ENCODE measurements at regions not wholly inside any gene's neighbourhood (a gene's known extent, or its start where the extent isn't known, plus 50 kb on each side); places are given as distances from the start of the nearest gene placed in this dataset.
"Not testable (repeated sequence)": the region's sequence is repeated elsewhere in the genome, so short reads cannot be mapped to it uniquely, and the experiment has no call there.

DNA sequence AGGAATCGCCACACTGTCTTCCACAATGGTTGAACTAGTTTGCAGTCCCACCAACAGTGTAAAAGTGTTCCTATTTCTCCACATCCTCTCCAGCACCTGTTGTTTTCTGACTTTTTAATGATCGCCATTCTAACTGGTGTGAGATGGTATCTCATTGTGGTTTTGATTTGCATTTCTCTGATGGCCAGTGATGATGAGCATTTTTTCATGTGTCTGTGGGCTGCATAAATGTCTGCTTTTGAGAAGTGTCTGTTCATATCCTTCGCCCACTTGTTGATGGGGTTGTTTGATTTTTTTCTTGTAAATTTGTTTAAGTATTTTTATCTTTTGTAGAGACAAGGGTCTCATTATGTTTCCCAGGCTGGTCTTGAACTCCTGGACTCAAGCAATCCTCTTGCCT lies 128.5 kb downstream of the EMP1 start:
- not testable (repeated sequence) for H3K9me3 ChIP-seq (ENCODE audit: control insufficient read depth, insufficient read depth, low read length); H3K27ac ChIP-seq (ENCODE audit: low read length); H3K27me3 ChIP-seq (ENCODE audit: control insufficient read depth, insufficient read depth, low read length); H3K4me3 ChIP-seq (ENCODE audit: low read length); H3K36me3 ChIP-seq (ENCODE audit: control insufficient read depth, insufficient read depth, low read length); H3K4me1 ChIP-seq (ENCODE audit: control insufficient read depth, insufficient read depth, low read length); DNase-seq (ENCODE audit: low read depth, low spot score)
- WGBS (ENCODE audit: insufficient coverage, insufficient read length), result no CpG with 5 or more reads among the region's 3 CpGs

DNA sequence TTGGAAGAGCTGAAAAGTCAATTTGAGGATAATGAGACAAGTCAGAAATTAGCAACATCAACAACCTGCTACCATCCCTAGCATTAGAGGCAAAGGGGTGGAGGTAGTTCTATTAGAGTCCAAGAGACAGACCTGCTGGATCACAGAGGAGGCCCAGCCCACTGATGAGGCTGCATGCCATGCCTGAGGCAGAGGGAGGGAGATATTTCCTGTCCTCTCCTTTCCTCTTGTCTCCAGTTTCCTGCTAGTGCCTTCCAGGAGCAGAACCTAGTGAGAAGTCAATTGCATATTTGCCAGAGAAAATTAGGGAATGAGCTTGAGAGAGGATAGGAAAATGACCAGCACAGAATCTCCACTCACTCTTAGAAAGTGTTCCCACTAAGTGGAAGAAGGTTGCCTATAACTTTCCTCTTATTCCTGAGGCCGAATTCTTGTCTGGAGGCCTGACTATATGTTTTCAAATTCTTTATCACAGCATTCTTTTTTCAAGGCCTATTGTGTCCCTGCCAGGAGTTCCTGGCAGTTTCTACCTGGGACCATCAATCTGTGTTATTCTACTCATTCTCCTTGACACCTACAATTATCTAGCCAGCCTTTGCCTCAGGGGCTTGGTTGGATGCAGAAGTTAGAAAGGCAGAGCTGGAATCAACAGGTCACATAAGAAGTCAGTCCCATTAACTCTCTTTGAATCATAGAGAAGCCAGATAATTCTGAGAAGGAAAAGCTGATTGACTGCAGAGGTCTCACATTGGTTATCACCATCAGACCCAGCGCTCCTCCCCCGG lies 121.9 kb downstream of the EMP1 start:
- no CpG with 5 or more reads among the region's 3 CpGs for WGBS (ENCODE audit: insufficient coverage, insufficient read length)
- DNase-seq (ENCODE audit: low read depth, low spot score), result no peak
- Histone ChIP-seq H3K27ac (ENCODE audit: low read length) (no peak overlapping the region), H3K9me3 (ENCODE audit: control insufficient read depth, insufficient read depth, low read length) (no peaks in the 10 kb centered on the region; the same call in 1 of the 2 replicates), H3K4me3 (ENCODE audit: low read length) (no peak overlapping the region), H3K27me3 (ENCODE audit: control insufficient read depth, insufficient read depth, low read length) (no peaks in the 10 kb centered on the region), H3K36me3 (ENCODE audit: control insufficient read depth, insufficient read depth, low read length) (no peaks in the 10 kb centered on the region), H3K4me1 (ENCODE audit: control insufficient read depth, insufficient read depth, low read length) (no peaks in the 10 kb centered on the region)

DNA sequence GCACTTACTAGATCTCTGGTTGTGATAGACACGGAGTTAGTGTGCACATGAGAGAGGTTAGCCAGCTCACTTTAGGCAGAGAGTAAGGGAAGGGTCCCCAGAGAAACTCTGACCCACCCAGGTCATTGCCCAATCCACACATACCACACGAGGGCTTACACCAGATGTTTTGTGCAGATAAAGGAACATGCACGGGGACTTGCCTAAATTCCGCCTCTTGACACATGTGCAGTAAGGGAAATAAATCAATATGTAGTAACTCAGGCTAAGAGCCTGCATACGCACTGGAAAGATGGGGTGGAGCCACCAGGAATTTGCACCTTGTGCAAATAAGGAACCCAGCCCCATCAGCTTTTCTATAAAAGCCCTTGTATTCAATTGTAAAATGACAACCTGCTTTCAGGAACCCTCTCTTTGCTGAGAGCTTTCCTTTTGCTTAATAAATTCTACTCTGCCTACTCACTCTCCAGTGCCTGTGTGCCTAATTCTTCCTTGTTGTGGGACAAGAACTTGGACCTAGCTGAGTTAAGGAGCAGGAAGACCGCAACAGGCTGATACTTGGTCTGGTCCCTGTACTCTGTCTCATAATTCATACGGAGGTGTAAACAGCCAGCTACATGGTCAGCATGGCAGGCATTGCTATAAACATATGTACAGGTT lies 120.2 kb downstream of the EMP1 start:
- Histone ChIP-seq H3K4me3 (ENCODE audit: low read length) (no peak overlapping the region), H3K27me3 (ENCODE audit: control insufficient read depth, insufficient read depth, low read length) (no peaks in the 10 kb centered on the region), H3K27ac (ENCODE audit: low read length) (no peak overlapping the region), H3K36me3 (ENCODE audit: control insufficient read depth, insufficient read depth, low read length) (no peaks in the 10 kb centered on the region), H3K9me3 (ENCODE audit: control insufficient read depth, insufficient read depth, low read length) (no peaks in the 10 kb centered on the region; the same call in 1 of the 2 replicates), H3K4me1 (ENCODE audit: control insufficient read depth, insufficient read depth, low read length) (no peaks in the 10 kb centered on the region)
- WGBS (ENCODE audit: insufficient coverage, insufficient read length), result no CpG with 5 or more reads among the region's 7 CpGs
- DNase-seq (ENCODE audit: low read depth, low spot score), result no peak

GRCh38 chr12:13313886-13314285 lies 117.4 kb downstream of the EMP1 start:
- Histone ChIP-seq H3K27me3 (ENCODE audit: control insufficient read depth, insufficient read depth, low read length) (no peaks in the 10 kb centered on the region), H3K4me3 (ENCODE audit: low read length) (no peak overlapping the region), H3K9me3 (ENCODE audit: control insufficient read depth, insufficient read depth, low read length) (no peaks in the 10 kb centered on the region; the same call in 1 of the 2 replicates), H3K4me1 (ENCODE audit: control insufficient read depth, insufficient read depth, low read length) (no peaks in the 10 kb centered on the region; the same call in 1 of the 2 replicates), H3K27ac (ENCODE audit: low read length) (no peak overlapping the region), H3K36me3 (ENCODE audit: control insufficient read depth, insufficient read depth, low read length) (no peaks in the 10 kb centered on the region)
- no CpG with 5 or more reads among the region's 2 CpGs for WGBS (ENCODE audit: insufficient coverage, insufficient read length)
- DNase-seq (ENCODE audit: low read depth, low spot score), result no peak

DNA sequence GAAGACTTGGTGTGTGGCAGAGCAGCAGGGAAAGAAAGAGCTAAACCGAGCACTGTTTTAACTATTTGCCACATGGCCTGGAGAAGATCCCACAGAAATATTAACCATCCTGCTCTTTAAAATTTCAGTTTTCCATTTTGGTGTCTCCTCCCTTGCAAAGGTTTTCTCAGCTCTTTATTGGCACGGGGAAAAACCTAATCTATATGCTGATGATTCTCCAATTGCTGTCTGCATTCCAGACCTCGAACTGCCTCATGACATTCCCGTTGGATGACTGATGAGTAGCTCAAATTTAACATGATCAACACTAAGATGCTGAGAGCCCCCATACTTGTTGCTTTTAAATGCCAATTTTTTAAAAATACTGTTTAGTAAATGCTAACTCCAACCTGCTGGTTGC lies 115.0 kb downstream of the EMP1 start:
- Histone ChIP-seq H3K4me1 (ENCODE audit: control insufficient read depth, insufficient read depth, low read length) (no peaks in the 10 kb centered on the region; the same call in 1 of the 2 replicates), H3K36me3 (ENCODE audit: control insufficient read depth, insufficient read depth, low read length) (no peaks in the 10 kb centered on the region), H3K9me3 (ENCODE audit: control insufficient read depth, insufficient read depth, low read length) (no peaks in the 10 kb centered on the region), H3K27me3 (ENCODE audit: control insufficient read depth, insufficient read depth, low read length) (no peaks in the 10 kb centered on the region), H3K27ac (ENCODE audit: low read length) (no peak overlapping the region), H3K4me3 (ENCODE audit: low read length) (no peak overlapping the region)
- DNase-seq (ENCODE audit: low read depth, low spot score), result no peak
- WGBS (ENCODE audit: insufficient coverage, insufficient read length), result no CpG with 5 or more reads among the region's 4 CpGs

DNA sequence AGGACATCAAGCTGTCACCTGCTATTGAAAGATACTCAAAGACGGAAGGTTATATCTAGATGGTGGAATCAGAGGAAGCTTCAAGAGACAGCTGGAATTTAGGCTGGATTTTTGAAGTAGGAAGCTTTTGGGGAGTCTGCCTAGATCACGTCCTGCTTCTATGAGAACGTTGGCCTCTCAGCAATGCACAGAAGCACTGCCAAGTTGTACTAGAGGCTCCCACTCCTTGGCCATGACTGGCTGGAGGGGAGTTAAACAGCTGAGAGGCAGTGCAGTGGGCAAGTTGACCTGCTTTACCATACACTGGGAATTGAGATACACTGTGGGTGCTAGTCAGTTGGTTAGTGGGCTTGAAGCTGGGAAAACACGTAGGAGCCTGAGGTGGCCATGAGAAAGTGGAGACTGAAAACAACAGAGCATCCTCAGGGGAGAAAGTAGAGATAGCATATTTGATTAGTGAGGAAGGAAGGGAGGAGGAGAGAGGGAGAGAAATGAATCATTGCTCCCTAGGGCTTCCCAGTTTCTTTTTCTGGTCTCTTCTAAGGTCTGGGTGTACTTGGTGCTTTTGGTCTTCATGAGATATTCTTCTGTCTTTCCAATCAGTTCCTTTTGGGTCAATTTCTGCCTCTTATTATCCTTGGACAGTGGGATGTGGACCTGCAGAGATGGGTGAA lies 110.8 kb downstream of the EMP1 start:
- no peaks in the 10 kb centered on the region; the same call in 1 of the 2 replicates for H3K4me1 ChIP-seq (ENCODE audit: control insufficient read depth, insufficient read depth, low read length)
- H3K9me3 ChIP-seq (ENCODE audit: control insufficient read depth, insufficient read depth, low read length), result no peaks in the 10 kb centered on the region
- no CpG with 5 or more reads among the region's 4 CpGs for WGBS (ENCODE audit: insufficient coverage, insufficient read length)
- H3K27me3 ChIP-seq (ENCODE audit: control insufficient read depth, insufficient read depth, low read length), result no peaks in the 10 kb centered on the region
- no peaks in the 10 kb centered on the region for H3K36me3 ChIP-seq (ENCODE audit: control insufficient read depth, insufficient read depth, low read length)
- H3K27ac ChIP-seq (ENCODE audit: low read length), result no peak overlapping the region
- H3K4me3 ChIP-seq (ENCODE audit: low read length), result no peak overlapping the region
- DNase-seq (ENCODE audit: low read depth, low spot score), result no peak

DNA sequence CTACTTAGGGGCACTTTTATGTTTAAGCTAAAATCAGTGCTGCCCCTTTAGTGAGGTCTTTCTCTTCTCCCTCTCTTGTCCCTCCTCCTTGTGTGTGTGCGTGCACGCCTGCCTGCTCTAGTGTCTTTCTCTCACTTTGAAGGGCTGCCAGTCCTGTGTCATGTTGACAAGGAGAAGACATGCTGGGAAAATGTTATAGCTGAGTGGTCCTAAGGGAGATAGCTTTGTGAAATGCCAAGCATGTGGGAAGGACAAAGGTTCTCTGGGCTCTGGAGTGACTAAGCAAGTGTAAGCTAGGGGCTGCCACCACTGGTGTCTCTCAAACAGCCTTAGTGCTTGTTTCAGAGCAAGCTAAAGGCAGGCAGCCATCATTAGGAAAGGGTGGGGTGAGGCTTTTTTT lies 108.4 kb downstream of the EMP1 start:
- H3K27ac ChIP-seq (ENCODE audit: low read length), result no peak overlapping the region
- WGBS (ENCODE audit: insufficient coverage, insufficient read length), result no CpG with 5 or more reads among the region's 2 CpGs
- no peak for DNase-seq (ENCODE audit: low read depth, low spot score)

GRCh38 chr12:13299457-13299856 lies 102.9 kb downstream of the EMP1 start:
- no peaks in the 10 kb centered on the region for H3K27me3 ChIP-seq (ENCODE audit: control insufficient read depth, insufficient read depth, low read length)
- no peaks in the 10 kb centered on the region for H3K9me3 ChIP-seq (ENCODE audit: control insufficient read depth, insufficient read depth, low read length)
- no peaks in the 10 kb centered on the region for H3K36me3 ChIP-seq (ENCODE audit: control insufficient read depth, insufficient read depth, low read length)
- H3K4me3 ChIP-seq (ENCODE audit: low read length), result no peak overlapping the region
- H3K27ac ChIP-seq (ENCODE audit: low read length), result no peak overlapping the region
- DNase-seq (ENCODE audit: low read depth, low spot score), result no peak
- WGBS (ENCODE audit: insufficient coverage, insufficient read length), result no CpG with 5 or more reads among the region's 1 CpG
- H3K4me1 ChIP-seq (ENCODE audit: control insufficient read depth, insufficient read depth, low read length), result no peaks in the 10 kb centered on the region

More for the DNA sequence above, 108.4 kb downstream of the EMP1 start:
- no peak overlapping the region for H3K4me3 ChIP-seq (ENCODE audit: low read length)
- no peaks in the 10 kb centered on the region for H3K27me3 ChIP-seq (ENCODE audit: control insufficient read depth, insufficient read depth, low read length)
- no peaks in the 10 kb centered on the region for H3K36me3 ChIP-seq (ENCODE audit: control insufficient read depth, insufficient read depth, low read length)
- H3K9me3 ChIP-seq (ENCODE audit: control insufficient read depth, insufficient read depth, low read length), result no peaks in the 10 kb centered on the region
- H3K4me1 ChIP-seq (ENCODE audit: control insufficient read depth, insufficient read depth, low read length), result no peaks in the 10 kb centered on the region; the same call in 1 of the 2 replicates

DNA sequence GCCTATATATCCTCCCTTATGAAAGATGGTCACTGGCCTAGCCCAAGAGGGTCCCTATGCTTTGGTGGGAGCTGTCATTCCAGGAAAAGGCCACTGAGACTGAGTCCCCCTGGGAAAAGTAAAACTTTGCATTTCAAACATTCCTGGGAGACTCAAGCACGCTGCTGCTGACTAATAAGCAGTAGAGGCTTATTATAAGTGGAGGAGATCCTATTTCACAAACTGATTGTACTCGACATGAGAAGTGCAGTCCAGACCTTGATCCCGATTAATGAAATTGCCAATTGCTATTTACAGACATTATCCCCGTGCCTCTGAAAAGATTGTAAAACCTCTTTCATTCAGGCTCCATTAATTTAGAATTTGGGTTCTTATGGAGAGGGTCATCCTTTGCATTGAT lies 96.6 kb downstream of the EMP1 start:
- Histone ChIP-seq H3K4me3 (ENCODE audit: low read length) (no peak overlapping the region), H3K4me1 (ENCODE audit: control insufficient read depth, insufficient read depth, low read length) (no peaks in the 10 kb centered on the region), H3K36me3 (ENCODE audit: control insufficient read depth, insufficient read depth, low read length) (no peaks in the 10 kb centered on the region), H3K9me3 (ENCODE audit: control insufficient read depth, insufficient read depth, low read length) (no peaks in the 10 kb centered on the region), H3K27ac (ENCODE audit: low read length) (no peak overlapping the region), H3K27me3 (ENCODE audit: control insufficient read depth, insufficient read depth, low read length) (no peaks in the 10 kb centered on the region)
- no CpG with 5 or more reads among the region's 4 CpGs for WGBS (ENCODE audit: insufficient coverage, insufficient read length)
- no peak for DNase-seq (ENCODE audit: low read depth, low spot score)

GRCh38 chr12:13289653-13290289 lies 93.2 kb downstream of the EMP1 start:
- no peak overlapping the region for H3K27ac ChIP-seq (ENCODE audit: low read length)
- no peak for DNase-seq (ENCODE audit: low read depth, low spot score)

More at GRCh38 chr12:13289653-13290289, 93.2 kb downstream of the EMP1 start:
- Histone ChIP-seq H3K9me3 (ENCODE audit: control insufficient read depth, insufficient read depth, low read length) (no peaks in the 10 kb centered on the region), H3K4me3 (ENCODE audit: low read length) (no peak overlapping the region), H3K4me1 (ENCODE audit: control insufficient read depth, insufficient read depth, low read length) (no peaks in the 10 kb centered on the region), H3K36me3 (ENCODE audit: control insufficient read depth, insufficient read depth, low read length) (no peaks in the 10 kb centered on the region), H3K27me3 (ENCODE audit: control insufficient read depth, insufficient read depth, low read length) (no peaks in the 10 kb centered on the region)

Measured in iPS DF 6.9 (cell line).